ENCODE measurements at regions not wholly inside any gene's neighbourhood (a gene's known extent, or its start where the extent isn't known, plus 50 kb on each side); places are given as distances from the start of the nearest gene placed in this dataset.
"Not testable (repeated sequence)": the region's sequence is repeated elsewhere in the genome, so short reads cannot be mapped to it uniquely, and the experiment has no call there.

DNA sequence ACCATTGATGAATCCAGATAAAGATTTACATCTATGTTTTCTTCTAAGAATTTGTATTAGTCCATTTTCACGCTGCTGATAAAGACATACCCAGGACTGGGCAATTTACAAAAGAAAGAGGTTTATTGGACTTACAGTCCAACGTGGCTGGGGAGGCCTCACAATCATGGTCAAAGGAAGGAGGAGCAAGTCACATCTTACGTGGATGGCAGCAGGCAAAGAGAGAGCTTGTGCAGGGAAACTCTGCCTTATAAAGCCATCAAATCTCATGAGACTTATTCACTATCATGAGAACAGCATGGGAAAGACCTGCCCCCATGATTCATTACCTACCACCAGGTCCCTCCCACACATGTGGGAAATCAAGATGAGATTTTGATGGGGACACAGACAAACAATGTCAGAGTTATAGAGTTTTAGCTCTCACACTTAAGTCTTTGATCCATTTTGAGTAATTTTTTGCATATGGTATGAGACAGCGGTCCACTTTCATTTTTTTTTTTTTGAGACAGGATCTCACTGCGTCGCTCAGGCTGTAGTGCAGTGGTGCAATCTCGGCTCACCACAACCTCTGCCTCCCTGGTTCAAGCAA is 53.5 kb upstream of the JADE2 start:
- DNase-seq (ENCODE audit: low read depth); H3K4me3 ChIP-seq (ENCODE audit: control insufficient read depth, low read depth, low read length): not testable (repeated sequence)

DNA sequence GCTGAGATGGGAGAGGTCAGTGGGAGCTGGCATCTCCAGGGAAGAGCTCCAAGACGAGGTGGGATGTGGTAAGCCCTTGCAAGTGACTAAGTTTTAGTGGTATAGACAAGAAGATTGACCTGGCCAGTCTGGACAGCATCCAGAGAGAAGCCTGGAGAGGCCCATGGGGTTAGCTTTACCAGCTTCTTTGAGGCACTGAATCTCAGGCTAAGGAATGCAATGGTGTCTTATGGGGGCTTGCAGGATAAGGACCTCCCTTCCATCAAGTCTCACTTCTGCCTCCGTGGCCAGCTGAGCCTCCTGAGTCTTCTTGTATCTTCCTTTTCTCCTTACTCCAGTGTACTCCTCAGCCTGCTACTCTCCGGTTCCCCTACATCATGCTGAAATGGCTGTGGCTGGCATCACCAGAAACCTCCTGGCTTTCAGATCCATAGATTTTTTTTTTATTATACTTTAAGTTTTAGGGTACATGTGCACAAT is 56.5 kb upstream of the JADE2 start:
- H3K4me3 ChIP-seq (ENCODE audit: control insufficient read depth, low read depth, low read length) = no peak overlapping the region
- no peak for DNase-seq (ENCODE audit: low read depth)
- TF ChIP-seq, protein P1, sequence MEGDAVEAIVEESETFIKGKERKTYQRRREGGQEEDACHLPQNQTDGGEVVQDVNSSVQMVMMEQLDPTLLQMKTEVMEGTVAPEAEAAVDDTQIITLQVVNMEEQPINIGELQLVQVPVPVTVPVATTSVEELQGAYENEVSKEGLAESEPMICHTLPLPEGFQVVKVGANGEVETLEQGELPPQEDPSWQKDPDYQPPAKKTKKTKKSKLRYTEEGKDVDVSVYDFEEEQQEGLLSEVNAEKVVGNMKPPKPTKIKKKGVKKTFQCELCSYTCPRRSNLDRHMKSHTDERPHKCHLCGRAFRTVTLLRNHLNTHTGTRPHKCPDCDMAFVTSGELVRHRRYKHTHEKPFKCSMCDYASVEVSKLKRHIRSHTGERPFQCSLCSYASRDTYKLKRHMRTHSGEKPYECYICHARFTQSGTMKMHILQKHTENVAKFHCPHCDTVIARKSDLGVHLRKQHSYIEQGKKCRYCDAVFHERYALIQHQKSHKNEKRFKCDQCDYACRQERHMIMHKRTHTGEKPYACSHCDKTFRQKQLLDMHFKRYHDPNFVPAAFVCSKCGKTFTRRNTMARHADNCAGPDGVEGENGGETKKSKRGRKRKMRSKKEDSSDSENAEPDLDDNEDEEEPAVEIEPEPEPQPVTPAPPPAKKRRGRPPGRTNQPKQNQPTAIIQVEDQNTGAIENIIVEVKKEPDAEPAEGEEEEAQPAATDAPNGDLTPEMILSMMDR (conservative IDR thresholded peaks at IDR 0.05; ENCODE audit: control insufficient read depth, insufficient read depth, low read depth, low read length) = no peak

DNA sequence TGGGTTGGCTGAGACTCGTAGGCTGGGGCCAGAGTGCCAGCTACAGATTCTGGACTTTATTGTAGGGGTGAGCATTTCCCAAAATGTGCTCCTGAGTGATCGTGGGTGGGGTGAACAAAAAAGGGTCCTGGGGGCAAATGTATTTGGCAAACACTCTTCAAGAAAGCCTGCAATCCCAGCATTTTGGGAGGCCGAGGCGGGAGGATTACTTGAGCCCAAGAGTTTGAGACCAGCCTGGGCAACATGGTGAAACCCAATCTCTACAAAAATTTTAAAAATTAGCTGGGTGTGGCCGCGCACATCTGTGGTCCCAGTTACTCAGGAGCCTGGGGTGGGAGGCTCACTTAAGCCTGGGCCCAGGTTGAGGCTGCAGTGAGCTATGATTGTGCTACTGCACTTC is 55.5 kb upstream of the CDKN2AIPNL start:
- TF ChIP-seq, protein P1 (conservative IDR thresholded peaks at IDR 0.05; ENCODE audit: control insufficient read depth, insufficient read depth, low read depth, low read length) = no peak
- no peak overlapping the region for H3K4me3 ChIP-seq (ENCODE audit: control insufficient read depth, low read depth, low read length)

DNA sequence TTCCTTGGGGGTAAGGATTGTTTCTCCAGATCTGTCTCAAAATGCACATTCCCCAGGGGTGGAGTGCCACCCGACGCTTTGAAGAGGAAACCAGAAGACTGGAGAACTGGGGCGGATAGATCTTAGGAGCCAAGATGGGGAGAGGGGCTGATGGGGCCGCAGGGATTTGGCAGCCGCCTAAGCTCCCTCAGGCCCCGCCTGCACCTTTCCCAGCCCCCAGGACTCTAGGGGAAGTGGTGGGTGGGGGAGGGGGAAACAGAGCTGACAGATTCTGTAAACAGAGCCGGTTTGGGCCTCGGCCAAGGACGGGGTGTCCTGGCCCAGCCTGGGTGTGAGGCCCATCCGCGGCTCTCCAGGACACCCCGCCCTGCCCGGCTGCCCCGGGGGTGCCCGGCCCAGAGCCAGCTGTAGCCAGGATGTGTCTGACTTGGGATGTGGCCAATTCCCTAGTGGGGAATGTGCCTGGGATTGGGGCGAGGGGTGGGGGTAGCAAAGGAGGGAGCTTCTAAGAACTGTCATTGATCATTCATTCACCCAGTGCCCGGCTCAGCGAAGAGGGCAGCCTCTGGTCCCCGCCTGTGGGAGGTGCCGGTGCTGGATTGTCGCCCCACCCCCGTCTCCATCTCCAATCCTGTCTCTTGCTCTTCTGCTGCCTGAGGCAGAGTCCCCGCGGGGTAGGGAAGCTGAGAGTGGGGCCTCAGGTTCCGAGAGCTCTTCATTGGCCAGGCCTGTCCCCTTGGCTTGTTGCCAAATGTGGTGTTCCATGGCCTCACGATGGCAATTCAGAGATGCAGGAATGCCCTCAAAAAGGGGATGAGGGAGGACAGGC is 54.8 kb upstream of the CDKN2AIPNL start:
- DNase-seq (ENCODE audit: low read depth) = peak; percentile 95
- TF ChIP-seq, protein P1 (conservative IDR thresholded peaks at IDR 0.05; ENCODE audit: control insufficient read depth, insufficient read depth, low read depth, low read length) = no peak
- peak overlapping the region; percentile 41 for H3K4me3 ChIP-seq (ENCODE audit: control insufficient read depth, low read depth, low read length)

More for the DNA sequence above, 55.5 kb upstream of the CDKN2AIPNL start:
- DNase-seq (ENCODE audit: low read depth) = no peak

DNA sequence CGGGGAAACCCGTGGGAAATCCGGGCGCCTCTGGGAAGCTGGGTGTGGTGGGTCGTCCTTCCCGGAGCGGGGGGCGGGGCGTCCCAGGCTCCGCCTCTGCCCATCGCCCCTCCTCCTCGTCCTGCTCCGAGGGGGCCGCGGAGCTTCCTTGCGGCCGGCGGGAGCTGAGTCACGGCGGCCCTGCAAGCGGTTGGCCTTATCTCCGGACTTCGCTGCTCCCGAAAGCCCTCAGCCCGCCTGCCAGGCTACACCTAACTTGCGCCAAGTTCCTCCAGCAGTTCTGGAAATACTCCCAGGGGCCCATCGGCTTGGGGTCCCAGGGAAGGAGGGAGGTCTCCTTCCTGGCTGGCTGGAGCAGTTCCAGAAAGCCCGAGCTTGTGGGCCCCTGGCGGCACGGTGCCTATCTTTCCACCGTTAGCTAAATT is 54.1 kb upstream of the CDKN2AIPNL start:
- H3K4me3 ChIP-seq (ENCODE audit: control insufficient read depth, low read depth, low read length) = peak overlapping the region; percentile 41
- TF ChIP-seq, protein P1 (conservative IDR thresholded peaks at IDR 0.05; ENCODE audit: control insufficient read depth, insufficient read depth, low read depth, low read length) = no peak
- DNase-seq (ENCODE audit: low read depth) = peak; percentile 89

DNA sequence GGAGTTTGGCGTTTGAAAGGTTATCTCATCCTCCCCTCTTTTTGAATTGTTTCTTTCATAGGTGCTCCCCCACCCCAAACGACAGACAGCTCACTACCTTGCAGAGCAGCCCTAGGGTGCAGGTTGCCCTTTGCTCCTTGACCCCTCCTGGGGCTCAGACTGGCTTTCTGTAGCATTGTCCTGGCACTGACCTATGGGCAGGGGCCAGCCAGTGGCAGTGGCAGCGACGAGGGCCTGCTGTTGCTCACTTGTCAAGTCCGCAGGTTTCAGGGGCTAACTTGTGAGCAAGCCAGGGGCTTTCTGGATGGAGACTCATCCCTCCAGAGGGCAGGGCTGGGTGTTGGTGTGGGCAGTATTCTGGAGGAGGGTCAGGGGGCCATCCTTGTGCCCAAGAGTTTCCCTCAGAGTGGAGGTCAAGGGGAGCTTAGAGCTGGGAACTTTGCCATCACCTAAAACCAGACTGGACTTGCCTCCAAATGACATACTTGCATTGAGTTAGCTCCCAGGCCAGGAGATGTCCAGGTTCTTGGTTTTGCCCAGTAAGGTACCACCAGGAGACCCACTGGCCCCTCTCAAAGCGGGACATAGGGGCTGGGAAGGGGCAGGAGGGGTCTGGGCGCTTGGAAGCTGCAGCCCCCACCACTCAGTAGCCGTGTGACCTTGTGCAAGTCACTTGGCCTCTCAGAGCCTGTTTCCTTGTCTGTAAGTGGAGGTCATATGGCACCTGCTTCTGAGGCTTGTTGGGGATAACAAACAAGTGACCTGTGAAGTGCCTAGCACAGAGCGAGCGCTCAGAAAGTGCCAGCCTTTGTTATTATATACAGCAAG is 53.5 kb upstream of the CDKN2AIPNL start:
- H3K4me3 ChIP-seq (ENCODE audit: control insufficient read depth, low read depth, low read length) = no peak overlapping the region
- TF ChIP-seq, protein P1 (conservative IDR thresholded peaks at IDR 0.05; ENCODE audit: control insufficient read depth, insufficient read depth, low read depth, low read length) = no peak

More for the DNA sequence above, 53.5 kb upstream of the CDKN2AIPNL start:
- no peak for DNase-seq (ENCODE audit: low read depth)
